Stimulated activated memory B cell treated with anti-CD40 and anti-IgM and Interleukin-4, amounts not matched to agents 10 μg/mL and 1 μg/mL and 100 μg/mL, for 72 hours (primary cell): ENCODE measurements at regions not wholly inside any gene's neighbourhood (a gene's known extent, or its start where the extent isn't known, plus 50 kb on each side); places are given as distances from the start of the nearest gene placed in this dataset.
"Not testable (repeated sequence)": the region's sequence is repeated elsewhere in the genome, so short reads cannot be mapped to it uniquely, and the experiment has no call there.

ENCODE experiments used
- ATAC-seq: fragments of 150-1000 bp; cut with Tn5 transposase; 2 replicates; pipeline ENCODE4 v1.10.0; 2021
- H3K27ac Mint-ChIP-seq: one replicate; pipeline ENCODE4 v1.8.0; 2022; ENCODE audit warnings: mild to moderate bottlenecking, mixed read lengths
- H3K27me3 Mint-ChIP-seq: one replicate; pipeline ENCODE4 v1.8.0; 2022; ENCODE audit warnings: mixed read lengths
- H3K36me3 Mint-ChIP-seq: one replicate; pipeline ENCODE4 v1.8.0; 2022; ENCODE audit warnings: mixed read lengths
- H3K4me1 Mint-ChIP-seq: one replicate; pipeline ENCODE4 v1.8.0; 2022; ENCODE audit warnings: mixed read lengths
- H3K4me3 Mint-ChIP-seq: one replicate; pipeline ENCODE4 v1.8.0; 2022; ENCODE audit warnings: mild to moderate bottlenecking, moderate library complexity, mixed read lengths
- H3K9me3 Mint-ChIP-seq: one replicate; pipeline ENCODE4 v1.8.0; 2022; ENCODE audit warnings: mixed read lengths

DNA sequence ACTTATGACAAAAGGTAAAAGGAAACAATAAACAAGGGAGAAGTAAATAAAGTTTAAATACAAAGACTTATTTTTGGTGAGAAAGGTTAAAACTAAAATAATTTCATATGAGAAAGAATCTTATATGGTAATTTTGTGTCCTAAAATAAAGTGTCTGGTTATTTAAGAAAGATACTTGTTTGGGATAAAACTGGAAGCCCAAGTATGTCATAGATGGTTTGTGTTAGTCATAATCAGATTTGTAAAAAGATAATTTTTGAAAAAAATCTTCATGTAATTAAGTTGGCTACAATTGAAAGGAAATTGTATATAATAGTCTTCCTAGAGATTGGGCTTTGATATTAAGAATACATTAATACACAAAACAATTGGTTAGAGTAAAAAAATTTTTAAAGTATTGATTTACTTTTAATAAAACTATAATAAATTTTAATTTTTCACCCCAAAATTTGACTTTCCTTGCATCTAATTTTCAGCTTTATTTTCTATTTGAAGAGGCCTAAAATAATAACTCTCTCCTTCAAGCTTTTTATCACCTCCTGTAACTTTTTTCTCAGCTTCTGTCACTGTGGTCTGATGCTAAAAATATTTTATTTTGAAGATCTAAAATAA is 315.6 kb downstream of the SLITRK5 start:
- no peak for ATAC-seq
- Mint-ChIP-seq H3K9me3 (peaks cover 5% of the 10 kb centered on the region), H3K4me3 (no peak overlapping the region), H3K36me3 (no peaks in the 10 kb centered on the region), H3K4me1 (no peaks in the 10 kb centered on the region), H3K27me3 (no peaks in the 10 kb centered on the region), H3K27ac (no peak overlapping the region)

DNA sequence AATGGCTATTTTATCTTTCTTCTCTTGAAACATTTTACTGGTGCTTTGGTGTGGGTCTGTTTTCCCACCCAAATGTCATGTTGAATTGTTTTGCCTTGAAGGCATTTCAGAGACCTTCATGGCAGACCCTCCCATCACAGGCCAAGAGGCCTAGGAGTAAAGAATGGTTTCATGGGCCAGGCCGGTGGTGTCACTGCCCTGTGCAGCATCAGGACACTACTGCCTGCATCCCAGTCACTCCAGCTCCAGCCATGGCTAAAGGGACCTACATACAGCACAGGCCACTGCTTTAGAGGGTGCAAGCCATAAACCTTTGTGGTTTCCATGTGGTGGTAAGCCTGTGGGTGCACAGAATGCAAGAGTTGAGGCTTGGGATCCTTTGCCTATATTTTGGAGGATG is 326.9 kb downstream of the SLITRK5 start:
- H3K4me1 Mint-ChIP-seq: no peaks in the 10 kb centered on the region
- H3K9me3 Mint-ChIP-seq: no peaks in the 10 kb centered on the region
- no peaks in the 10 kb centered on the region for H3K36me3 Mint-ChIP-seq
- H3K4me3 Mint-ChIP-seq: no peak overlapping the region
- H3K27me3 Mint-ChIP-seq: no peaks in the 10 kb centered on the region
- ATAC-seq: no peak
- H3K27ac Mint-ChIP-seq: no peak overlapping the region

DNA sequence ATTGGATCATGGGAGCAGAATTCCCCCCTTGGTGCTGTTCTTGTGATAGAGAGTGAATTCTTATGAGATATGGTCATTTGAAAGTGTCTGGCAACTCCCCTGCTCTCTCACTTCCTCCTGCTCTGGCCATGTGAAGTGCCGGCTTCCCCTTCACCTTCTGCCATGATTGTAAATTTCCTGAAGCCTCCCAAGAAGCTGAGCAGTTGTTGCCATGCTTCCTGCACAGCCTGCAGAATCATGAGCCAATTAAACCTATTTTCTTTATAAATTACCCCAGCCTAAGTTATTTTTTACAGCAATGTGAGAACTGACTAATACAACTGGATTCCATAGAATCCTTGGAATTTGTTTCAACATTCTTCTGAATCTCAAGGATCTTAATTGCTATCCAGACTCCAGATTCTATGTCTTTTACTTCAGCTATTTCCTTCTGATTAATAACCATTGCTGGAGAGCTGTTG is 328.1 kb downstream of the SLITRK5 start:
- no peak for ATAC-seq
- Mint-ChIP-seq H3K27ac (no peak overlapping the region), H3K36me3 (no peaks in the 10 kb centered on the region), H3K4me3 (no peak overlapping the region), H3K9me3 (peaks cover 5% of the 10 kb centered on the region), H3K27me3 (no peaks in the 10 kb centered on the region), H3K4me1 (no peaks in the 10 kb centered on the region)

DNA sequence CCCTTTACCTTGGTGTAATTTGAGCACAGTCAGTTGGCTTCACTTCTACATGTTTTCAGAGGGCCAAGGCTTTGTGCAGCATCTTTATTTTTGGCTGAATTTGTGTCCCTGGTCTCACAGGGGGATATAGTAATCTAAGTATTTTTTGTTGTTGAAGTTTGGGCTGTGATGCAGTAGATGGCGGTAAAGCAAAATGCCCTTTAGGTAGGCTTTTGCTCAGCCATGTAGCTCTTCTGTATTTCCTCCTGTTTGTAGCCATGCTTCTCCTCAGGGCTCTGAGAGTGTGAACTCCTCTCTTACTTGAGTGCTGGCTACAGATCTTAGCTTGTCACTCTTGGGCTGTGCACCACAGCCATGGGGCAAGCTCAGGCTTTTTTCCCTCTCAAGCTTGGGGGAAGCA is 328.6 kb downstream of the SLITRK5 start:
- no peak for ATAC-seq
- H3K4me3 Mint-ChIP-seq: no peak overlapping the region
- H3K4me1 Mint-ChIP-seq: no peaks in the 10 kb centered on the region
- H3K9me3 Mint-ChIP-seq: peaks cover 7% of the 10 kb centered on the region
- H3K27me3 Mint-ChIP-seq: no peaks in the 10 kb centered on the region
- no peaks in the 10 kb centered on the region for H3K36me3 Mint-ChIP-seq
- H3K27ac Mint-ChIP-seq: no peak overlapping the region

DNA sequence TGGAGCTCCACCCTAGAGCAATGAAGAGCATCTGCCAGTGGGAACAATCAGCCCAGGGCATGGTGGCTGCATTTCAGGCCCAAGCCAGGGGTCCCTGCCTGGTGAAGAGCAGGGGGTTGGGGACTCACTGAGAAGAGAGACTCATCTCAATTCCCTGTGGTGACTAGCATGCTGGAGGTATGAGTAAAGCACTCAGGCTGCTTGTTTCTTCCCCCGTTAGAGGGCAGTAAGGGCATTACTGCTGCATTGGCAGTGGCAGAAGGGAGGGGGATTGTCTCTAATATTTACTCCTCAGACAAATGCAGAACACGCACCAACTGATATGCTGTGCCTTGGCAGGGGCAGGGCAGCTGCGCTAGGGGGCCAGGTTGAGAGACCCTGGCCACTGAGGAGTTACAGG is 329.1 kb downstream of the SLITRK5 start:
- Mint-ChIP-seq H3K4me3 (no peak overlapping the region), H3K4me1 (no peaks in the 10 kb centered on the region), H3K36me3 (no peaks in the 10 kb centered on the region), H3K9me3 (peaks cover 10% of the 10 kb centered on the region), H3K27me3 (no peaks in the 10 kb centered on the region), H3K27ac (no peak overlapping the region)
- ATAC-seq: no peak

DNA sequence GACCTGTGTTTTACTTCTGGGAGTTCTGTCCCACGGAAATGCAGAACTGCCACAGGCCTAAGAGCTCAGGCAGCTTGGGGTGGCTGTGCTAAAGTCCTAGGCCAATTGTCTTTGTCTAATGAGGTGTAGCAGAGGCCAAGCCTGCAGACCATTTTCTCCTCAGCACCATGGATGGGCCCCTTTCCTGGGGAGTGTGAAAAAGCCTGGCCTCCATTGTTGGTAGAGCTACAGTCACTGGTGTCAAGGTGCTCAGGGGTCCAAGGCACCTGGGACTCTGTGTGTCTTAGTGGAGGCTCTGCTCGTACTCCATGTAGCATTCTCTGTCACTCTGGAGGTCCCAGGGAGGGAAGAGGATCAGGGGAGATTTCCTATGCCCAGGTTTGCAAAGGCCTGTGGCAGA is 329.6 kb downstream of the SLITRK5 start:
- ATAC-seq: peak; percentile 34
- Mint-ChIP-seq H3K27me3 (no peaks in the 10 kb centered on the region), H3K27ac (no peak overlapping the region), H3K9me3 (peaks cover 10% of the 10 kb centered on the region), H3K4me1 (no peaks in the 10 kb centered on the region), H3K4me3 (no peak overlapping the region), H3K36me3 (no peaks in the 10 kb centered on the region)

DNA sequence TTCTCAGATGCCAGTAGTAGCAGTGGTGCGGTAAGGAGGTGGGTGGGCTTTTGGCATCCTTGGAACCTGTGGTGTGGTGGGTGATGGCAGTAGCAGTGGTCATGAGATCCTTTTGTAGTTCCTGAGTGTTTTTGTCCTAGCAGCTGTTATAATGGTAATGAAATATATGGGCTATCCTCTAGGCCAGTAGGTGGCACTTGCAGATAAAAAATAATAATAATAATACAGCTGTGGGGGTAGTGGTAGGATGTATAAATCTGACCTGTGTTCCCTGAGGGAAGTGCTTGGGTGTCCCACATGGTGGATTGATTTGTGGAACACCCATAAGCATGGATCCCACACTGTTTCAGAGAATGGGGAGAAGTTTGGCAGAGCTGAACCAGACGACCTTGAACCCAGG is 334.0 kb downstream of the SLITRK5 start:
- Mint-ChIP-seq H3K4me3 (no peak overlapping the region), H3K27ac (no peak overlapping the region), H3K4me1 (no peaks in the 10 kb centered on the region), H3K9me3 (peaks cover 16% of the 10 kb centered on the region), H3K36me3 (no peaks in the 10 kb centered on the region), H3K27me3 (no peaks in the 10 kb centered on the region)
- ATAC-seq: no peak

DNA sequence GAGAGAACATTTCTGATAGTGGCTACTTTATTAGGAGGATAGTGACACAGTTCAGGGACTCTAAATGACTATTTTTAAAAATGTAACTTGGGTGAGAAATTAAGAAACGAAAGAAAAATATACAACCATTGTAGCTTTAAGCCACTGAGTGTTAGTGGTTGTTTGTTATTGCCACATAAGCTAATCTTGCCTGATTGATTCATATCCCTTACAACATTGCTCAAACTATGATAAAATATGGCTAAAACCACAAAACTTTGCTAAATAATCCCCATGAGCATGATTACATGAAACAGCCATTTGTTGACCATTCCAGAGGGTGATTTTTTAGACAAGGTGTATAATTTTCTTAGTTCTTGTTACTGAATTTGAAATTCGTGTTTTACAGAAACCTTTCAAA is 343.4 kb downstream of the SLITRK5 start:
- no peaks in the 10 kb centered on the region for H3K4me1 Mint-ChIP-seq
- no peaks in the 10 kb centered on the region for H3K27me3 Mint-ChIP-seq
- no peaks in the 10 kb centered on the region for H3K36me3 Mint-ChIP-seq
- H3K4me3 Mint-ChIP-seq: no peak overlapping the region
- no peak overlapping the region for H3K27ac Mint-ChIP-seq
- peaks cover 25% of the 10 kb centered on the region for H3K9me3 Mint-ChIP-seq
- no peak for ATAC-seq

DNA sequence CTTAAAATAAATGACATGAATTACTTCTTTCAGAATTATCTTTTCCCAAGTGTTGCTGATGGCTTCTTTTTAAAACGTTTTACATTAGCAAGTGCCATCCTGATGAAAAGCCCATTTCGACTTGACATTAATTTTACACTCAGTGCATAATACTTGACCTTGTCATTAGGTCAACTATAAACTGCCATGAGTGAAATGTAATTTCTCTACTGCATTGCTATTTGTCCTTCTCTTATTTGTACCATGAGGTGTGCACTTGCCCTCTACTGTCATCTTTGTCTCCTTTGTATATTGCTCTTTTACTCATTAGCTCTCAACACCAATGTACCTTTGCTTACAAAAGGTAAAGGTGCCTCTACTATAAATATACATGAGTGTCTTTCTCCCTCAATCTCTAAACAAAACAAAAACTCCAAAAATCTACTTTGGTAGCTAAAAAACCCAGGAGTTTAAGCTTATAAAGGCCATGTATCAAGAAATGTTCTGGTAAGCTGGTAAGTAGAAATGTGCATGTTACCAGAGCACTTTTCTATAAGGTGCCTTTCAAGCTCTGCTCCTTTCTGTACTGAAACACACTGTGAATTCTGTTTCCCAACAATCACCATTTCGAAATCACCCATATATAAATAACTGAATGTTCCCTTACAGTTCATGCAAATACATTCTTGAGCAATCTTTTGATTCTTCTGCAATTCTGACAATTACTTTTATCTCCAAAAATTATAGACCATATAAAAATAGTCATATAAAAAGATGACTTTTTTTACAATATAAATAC is 351.4 kb downstream of the SLITRK5 start:
- ATAC-seq: no peak
- Mint-ChIP-seq H3K36me3 (no peaks in the 10 kb centered on the region), H3K27me3 (no peaks in the 10 kb centered on the region), H3K27ac (no peak overlapping the region), H3K9me3 (peaks cover 14% of the 10 kb centered on the region), H3K4me3 (no peak overlapping the region), H3K4me1 (no peaks in the 10 kb centered on the region)

DNA sequence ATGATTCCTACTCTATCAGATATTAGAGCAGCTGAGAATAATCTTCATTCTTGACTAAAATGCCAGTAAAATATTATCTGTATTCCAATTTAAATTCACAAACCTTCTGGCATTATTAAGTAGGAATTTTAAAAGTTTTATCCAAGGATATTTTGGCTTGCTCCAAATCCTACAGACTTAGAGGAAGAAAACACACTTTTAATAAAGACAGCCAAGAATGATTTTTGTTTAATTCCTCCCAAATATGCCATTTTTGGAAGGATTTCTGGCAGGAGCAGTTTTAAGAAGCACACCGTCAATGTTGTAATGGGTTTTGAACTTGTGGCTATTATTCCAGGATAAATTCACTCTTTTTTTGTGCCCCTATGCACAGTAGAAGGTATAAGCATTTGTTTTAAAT is 355.1 kb downstream of the SLITRK5 start:
- Mint-ChIP-seq H3K4me1 (no peaks in the 10 kb centered on the region), H3K27ac (no peak overlapping the region), H3K4me3 (no peak overlapping the region), H3K27me3 (no peaks in the 10 kb centered on the region), H3K9me3 (peaks cover 3% of the 10 kb centered on the region), H3K36me3 (no peaks in the 10 kb centered on the region)
- ATAC-seq: no peak

DNA sequence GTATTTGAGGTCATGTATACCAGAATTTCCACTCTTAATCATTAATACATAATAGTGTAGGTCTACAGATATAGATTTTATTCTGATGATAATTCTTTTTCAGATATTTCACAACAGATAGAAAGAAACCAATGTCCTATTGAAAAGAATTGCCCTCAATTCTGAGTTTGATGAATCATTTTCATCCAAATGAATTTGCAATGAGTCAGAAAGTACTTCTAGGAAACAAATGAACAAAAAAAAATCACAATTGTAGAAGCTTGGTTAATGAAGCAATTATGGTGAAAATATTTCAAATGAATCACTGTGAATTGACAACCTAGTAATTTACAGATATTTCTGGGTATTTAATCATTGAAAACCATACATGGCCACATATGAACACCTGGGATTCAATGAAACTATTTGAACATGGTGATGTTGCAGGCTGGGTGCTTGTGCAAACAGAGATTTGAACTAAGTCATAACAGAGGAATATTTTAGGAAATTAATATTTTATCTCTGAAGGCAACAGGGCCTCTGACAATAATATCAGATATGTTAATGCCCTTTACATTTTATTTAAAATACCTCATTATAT is 360.9 kb downstream of the SLITRK5 start:
- no peaks in the 10 kb centered on the region for H3K4me1 Mint-ChIP-seq
- H3K27ac Mint-ChIP-seq: no peak overlapping the region
- no peaks in the 10 kb centered on the region for H3K27me3 Mint-ChIP-seq
- no peak overlapping the region for H3K4me3 Mint-ChIP-seq
- no peaks in the 10 kb centered on the region for H3K9me3 Mint-ChIP-seq
- H3K36me3 Mint-ChIP-seq: no peaks in the 10 kb centered on the region
- no peak for ATAC-seq

DNA sequence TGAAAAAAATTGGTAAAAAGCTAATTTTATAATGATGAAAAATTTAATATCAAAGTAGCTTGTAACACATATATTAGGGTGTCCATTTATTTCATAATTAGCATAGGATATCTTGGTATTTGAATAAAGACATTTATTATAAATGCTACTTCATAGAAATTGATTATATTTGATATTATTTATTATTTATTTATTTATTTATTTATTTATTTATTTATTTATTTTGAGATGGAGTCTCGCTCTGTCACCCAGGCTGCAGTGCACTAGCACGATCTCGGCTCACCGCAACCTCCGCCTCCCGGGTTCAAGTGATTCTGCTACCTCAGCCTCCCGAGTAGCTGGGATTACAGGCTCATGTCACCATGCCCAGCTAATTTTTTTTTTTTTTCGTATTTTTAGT is 365.0 kb downstream of the SLITRK5 start:
- ATAC-seq, H3K27me3 Mint-ChIP-seq, H3K9me3 Mint-ChIP-seq, H3K36me3 Mint-ChIP-seq, H3K27ac Mint-ChIP-seq, H3K4me3 Mint-ChIP-seq, H3K4me1 Mint-ChIP-seq: not testable (repeated sequence)

DNA sequence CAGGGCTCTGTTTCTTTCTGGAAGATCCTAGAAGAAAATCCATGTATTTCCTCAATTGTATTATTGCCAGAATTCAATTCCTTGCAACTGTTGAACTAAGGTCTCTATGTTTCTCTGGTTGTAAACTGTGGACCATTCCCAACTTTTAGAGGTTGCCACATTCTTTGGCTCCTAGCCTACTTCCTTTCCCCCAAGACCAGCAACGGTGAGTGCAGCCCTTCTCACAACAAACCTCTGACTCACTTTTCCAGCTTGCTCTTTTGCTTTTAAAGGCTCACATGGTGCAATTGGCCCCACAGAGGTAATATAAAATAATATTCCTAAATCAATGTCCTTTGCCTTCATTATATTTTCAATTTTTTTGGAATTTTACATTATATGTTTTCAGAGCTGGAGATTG is 371.3 kb downstream of the SLITRK5 start:
- Mint-ChIP-seq H3K4me1 (no peaks in the 10 kb centered on the region), H3K4me3 (no peak overlapping the region), H3K27ac (no peak overlapping the region), H3K36me3 (no peaks in the 10 kb centered on the region), H3K27me3 (no peaks in the 10 kb centered on the region), H3K9me3 (peaks cover 3% of the 10 kb centered on the region)
- no peak for ATAC-seq

DNA sequence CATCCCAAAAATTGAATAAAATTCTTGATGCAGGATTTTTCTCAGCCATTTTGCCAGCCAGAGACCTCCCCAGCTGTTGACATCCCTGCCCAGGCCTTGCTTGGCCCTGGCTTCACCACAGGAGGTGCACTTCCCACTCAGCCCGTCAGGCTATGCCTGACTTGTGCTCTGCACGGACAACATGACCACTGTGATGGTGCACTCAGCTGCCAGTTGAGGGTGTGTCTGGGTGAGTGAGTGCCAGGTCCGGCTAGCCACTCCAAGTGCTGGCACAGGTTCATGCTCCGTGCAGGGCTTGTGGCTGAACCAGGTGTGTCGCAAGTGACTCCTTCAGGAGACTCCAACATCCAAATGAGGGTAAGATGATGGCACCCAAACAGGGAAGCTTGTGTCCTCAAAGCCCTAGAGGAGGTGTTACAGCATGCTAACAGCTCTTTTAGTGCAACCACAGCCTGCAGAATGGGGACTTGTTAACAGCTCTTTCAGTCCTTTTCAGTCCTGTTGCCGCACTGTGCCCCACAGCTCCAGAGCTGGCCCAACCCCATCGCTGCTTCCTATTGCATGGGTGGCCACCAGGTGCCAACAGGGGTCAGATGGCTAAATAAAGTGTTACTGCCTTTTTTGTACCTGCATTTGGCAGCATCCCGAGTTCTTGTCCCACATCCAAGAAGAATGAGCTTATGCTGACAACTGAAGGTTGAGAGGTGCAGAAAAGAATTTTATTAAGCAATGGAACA is 380.7 kb downstream of the SLITRK5 start:
- Mint-ChIP-seq H3K4me3 (no peak overlapping the region), H3K27ac (no peak overlapping the region), H3K36me3 (no peaks in the 10 kb centered on the region), H3K27me3 (no peaks in the 10 kb centered on the region), H3K9me3 (peaks cover 21% of the 10 kb centered on the region), H3K4me1 (no peaks in the 10 kb centered on the region)
- ATAC-seq: peak; percentile 31

DNA sequence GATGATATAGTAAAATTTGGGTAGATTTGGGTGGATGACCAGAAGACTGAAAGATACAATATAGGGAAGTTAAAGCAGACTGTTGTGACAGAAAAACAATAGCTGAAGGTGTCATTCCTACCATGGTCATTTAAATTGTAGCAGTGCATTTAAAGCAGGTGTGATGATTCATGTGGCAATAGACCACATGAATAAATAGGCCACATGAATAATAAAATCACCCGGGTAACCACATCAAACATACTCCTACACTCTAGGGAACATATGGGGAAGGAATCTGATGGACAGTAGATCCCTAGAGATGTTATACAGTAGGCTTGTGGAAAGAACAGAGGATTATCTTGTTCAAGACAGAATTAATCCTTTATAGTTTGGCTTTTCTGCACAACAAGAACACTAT is 392.6 kb downstream of the SLITRK5 start:
- no peak for ATAC-seq
- Mint-ChIP-seq H3K4me3 (no peak overlapping the region), H3K9me3 (peaks cover 20% of the 10 kb centered on the region)

More for the DNA sequence above, 392.6 kb downstream of the SLITRK5 start:
- no peaks in the 10 kb centered on the region for H3K4me1 Mint-ChIP-seq
- H3K36me3 Mint-ChIP-seq: no peaks in the 10 kb centered on the region
- no peaks in the 10 kb centered on the region for H3K27me3 Mint-ChIP-seq
- no peak overlapping the region for H3K27ac Mint-ChIP-seq
